Activated naive CD8-positive, alpha-beta T cell treated with anti-CD3 and anti-CD28 coated beads for 36 hours (primary cell): ENCODE measurements at regions not wholly inside any gene's neighbourhood (a gene's known extent, or its start where the extent isn't known, plus 50 kb on each side); places are given as distances from the start of the nearest gene placed in this dataset.
"Not testable (repeated sequence)": the region's sequence is repeated elsewhere in the genome, so short reads cannot be mapped to it uniquely, and the experiment has no call there.

Source experiments
- DNase-seq: peaks from one replicate; pipeline ENCODE4 v3.0.0; 2021
- H3K27ac Mint-ChIP-seq: one replicate; pipeline ENCODE4 v1.8.0; 2022; ENCODE audit warnings: mild to moderate bottlenecking, moderate library complexity, mixed read lengths
- H3K27me3 Mint-ChIP-seq: one replicate; pipeline ENCODE4 v1.8.0; 2022; ENCODE audit warnings: mild to moderate bottlenecking, mixed read lengths
- H3K36me3 Mint-ChIP-seq: one replicate; pipeline ENCODE4 v1.8.0; 2021; ENCODE audit warnings: mild to moderate bottlenecking, mixed read lengths
- H3K4me1 Mint-ChIP-seq: one replicate; pipeline ENCODE4 v1.8.0; 2021; ENCODE audit warnings: mixed read lengths
- H3K4me3 Mint-ChIP-seq: one replicate; pipeline ENCODE4 v1.8.0; 2022; ENCODE audit warnings: mild to moderate bottlenecking, moderate library complexity, mixed read lengths
- H3K9me3 Mint-ChIP-seq: one replicate; pipeline ENCODE4 v1.8.0; 2022; ENCODE audit warnings: mixed read lengths

DNA sequence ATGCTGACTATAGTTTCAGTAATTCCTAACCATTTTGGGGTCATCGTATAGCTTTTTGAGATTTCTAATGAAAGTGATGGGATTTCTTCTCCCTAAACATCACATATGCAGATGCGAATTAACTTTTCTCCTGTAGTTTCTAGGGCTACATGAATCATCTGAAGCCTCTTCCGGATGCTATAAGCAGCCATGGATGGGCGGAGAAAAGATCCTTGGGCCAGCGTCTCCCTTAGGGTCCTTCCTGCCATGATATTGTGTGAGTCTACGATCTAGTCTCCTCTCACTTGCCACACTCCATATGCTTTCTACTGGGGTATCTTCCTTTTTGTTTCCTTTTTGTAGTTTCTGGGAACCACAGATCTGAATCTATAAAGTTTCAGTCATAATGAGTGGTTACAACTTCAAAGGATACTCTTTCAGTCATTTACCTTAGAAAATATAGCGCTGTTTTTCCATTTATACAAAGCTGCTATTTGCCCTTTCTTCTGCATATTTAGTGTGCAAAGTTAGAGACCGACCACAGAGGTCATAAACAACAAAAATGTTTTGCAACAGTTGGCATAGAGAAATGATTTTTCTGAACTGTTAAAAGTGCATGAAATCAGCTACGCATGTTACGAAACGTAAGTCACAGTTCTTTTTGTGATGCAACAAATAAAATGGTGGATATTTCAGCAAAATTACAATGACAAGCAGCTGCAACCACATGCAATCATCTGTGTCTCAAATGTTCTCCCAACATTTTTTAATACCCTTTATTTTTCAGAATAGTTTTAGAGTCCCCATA, 396.2 kb upstream of the SLC35B3 start:
- Mint-ChIP-seq H3K27ac (no peak overlapping the region), H3K27me3 (no peaks in the 10 kb centered on the region), H3K4me3 (no peak overlapping the region), H3K9me3 (peaks cover 3% of the 10 kb centered on the region), H3K36me3 (no peaks in the 10 kb centered on the region), H3K4me1 (no peaks in the 10 kb centered on the region)
- DNase-seq, result no peak

DNA sequence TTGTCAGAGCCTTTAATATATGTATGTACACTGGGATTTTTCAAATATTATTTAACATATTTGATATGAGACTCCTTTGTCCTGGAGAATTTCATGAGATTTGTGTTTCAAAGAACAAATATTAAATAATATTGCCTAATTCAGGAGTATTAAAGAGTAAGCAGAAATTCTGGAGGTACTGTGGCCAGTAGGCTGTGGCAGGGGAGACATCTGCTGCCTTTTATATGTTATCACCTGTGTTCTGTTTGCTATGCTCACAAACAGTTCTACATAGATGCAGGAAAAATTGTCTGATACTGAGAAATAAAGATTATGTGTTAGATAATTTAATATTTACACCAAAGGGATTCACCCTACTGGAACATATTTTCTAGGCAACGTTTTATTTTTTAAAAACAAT, 395.4 kb upstream of the SLC35B3 start:
- H3K27ac Mint-ChIP-seq, result no peak overlapping the region
- no peaks in the 10 kb centered on the region for H3K4me1 Mint-ChIP-seq
- peaks cover 3% of the 10 kb centered on the region for H3K9me3 Mint-ChIP-seq
- H3K27me3 Mint-ChIP-seq, result no peaks in the 10 kb centered on the region
- DNase-seq, result no peak
- no peaks in the 10 kb centered on the region for H3K36me3 Mint-ChIP-seq
- H3K4me3 Mint-ChIP-seq, result no peak overlapping the region

DNA sequence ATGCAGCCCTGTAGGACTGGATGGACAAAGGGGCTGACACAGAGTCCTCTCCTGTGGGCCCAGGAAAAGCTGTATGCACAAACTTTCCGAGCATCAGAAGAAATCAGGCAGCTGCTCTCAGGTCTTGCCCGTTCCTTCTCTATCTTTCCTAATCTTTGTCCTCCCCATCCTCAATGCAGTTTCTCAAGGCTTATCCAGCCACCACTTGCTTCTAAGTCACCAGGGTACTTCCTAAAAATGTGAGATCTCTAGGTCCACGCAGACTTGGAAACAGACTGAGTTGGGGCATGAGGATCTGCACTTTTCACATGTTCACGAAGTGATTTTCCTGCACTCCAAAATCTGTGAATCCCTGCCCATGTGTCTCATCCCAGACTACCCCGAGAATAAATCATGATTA, 394.5 kb upstream of the SLC35B3 start:
- DNase-seq, result no peak
- no peak overlapping the region for H3K4me3 Mint-ChIP-seq
- H3K4me1 Mint-ChIP-seq, result no peaks in the 10 kb centered on the region
- no peak overlapping the region for H3K27ac Mint-ChIP-seq
- no peaks in the 10 kb centered on the region for H3K36me3 Mint-ChIP-seq
- H3K9me3 Mint-ChIP-seq, result peaks cover 3% of the 10 kb centered on the region
- H3K27me3 Mint-ChIP-seq, result no peaks in the 10 kb centered on the region

DNA sequence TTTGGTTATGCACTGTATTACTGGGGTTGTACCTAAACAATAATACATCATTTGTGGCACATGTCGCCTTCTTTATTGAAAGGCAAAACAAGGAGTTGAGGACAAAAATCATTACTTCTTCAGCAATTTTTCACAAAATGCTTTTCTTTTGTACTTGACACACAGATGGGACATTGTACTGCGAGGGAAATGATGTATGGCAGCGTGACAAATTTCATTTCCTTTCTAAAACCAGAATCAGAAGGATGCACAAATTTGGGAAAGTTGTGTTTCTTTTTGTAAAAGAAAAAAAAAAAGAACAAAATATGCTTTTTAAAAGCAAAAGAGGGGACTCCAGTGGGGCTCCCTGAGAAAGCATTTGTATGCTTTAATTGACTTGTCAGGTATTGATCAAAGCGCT, 394.0 kb upstream of the SLC35B3 start:
- H3K36me3 Mint-ChIP-seq, result no peaks in the 10 kb centered on the region
- peaks cover 3% of the 10 kb centered on the region for H3K9me3 Mint-ChIP-seq
- H3K4me1 Mint-ChIP-seq, result no peaks in the 10 kb centered on the region
- H3K27ac Mint-ChIP-seq, result no peak overlapping the region
- no peak overlapping the region for H3K4me3 Mint-ChIP-seq
- H3K27me3 Mint-ChIP-seq, result no peaks in the 10 kb centered on the region
- DNase-seq, result no peak

DNA sequence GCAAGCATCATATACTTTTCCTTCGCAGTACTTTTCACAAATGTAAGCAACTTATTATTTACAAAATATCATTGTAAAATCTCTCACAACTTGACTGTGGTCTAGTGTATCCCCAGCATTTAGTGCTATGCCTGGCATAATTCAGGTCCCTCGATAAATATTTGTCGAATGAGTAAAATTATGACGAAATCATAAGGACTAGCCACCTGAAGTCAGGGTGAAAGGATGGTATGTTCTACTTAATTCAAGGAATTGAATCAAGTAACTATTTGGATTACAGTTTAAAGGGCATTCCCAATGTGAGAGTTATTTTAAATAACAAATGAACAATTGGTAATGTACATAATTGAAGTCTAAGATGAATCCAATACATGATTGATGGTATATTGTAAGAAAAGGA, 393.0 kb upstream of the SLC35B3 start:
- Mint-ChIP-seq H3K27me3 (peaks cover 3% of the 10 kb centered on the region), H3K4me1 (no peaks in the 10 kb centered on the region), H3K27ac (no peak overlapping the region), H3K4me3 (no peak overlapping the region), H3K36me3 (no peaks in the 10 kb centered on the region), H3K9me3 (peaks cover 3% of the 10 kb centered on the region)
- no peak for DNase-seq

GRCh38 chr6:8825726-8826125, 390.4 kb upstream of the SLC35B3 start:
- Mint-ChIP-seq H3K36me3 (no peaks in the 10 kb centered on the region), H3K4me3 (no peak overlapping the region), H3K27me3 (peaks cover 3% of the 10 kb centered on the region), H3K4me1 (no peaks in the 10 kb centered on the region), H3K27ac (no peak overlapping the region), H3K9me3 (peaks cover 2% of the 10 kb centered on the region)
- DNase-seq, result no peak

GRCh38 chr6:8821981-8822381, 386.6 kb upstream of the SLC35B3 start:
- no peaks in the 10 kb centered on the region for H3K36me3 Mint-ChIP-seq
- H3K4me1 Mint-ChIP-seq, result no peaks in the 10 kb centered on the region
- no peak for DNase-seq
- peaks cover 3% of the 10 kb centered on the region for H3K27me3 Mint-ChIP-seq
- no peak overlapping the region for H3K27ac Mint-ChIP-seq
- H3K4me3 Mint-ChIP-seq, result no peak overlapping the region
- H3K9me3 Mint-ChIP-seq, result no peaks in the 10 kb centered on the region

DNA sequence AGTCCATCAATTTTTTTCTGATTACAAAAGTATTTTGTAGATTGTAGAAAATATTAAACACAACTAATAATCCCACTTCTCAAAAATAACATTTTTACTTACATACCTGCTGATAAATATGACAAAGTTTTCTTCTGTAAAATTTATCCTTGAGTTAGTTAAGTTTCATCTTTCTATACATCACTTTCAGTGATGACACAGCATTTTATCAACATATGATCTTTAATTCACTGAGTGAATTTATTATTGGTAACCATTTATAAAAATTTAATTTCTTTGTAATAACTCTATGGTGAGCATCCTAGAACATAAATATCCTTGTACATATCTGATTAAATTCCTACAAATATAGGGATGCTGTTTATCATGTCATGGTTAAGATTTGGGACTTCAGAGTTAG, 385.0 kb upstream of the SLC35B3 start:
- no peak for DNase-seq
- no peaks in the 10 kb centered on the region for H3K36me3 Mint-ChIP-seq
- peaks cover 3% of the 10 kb centered on the region for H3K27me3 Mint-ChIP-seq
- H3K27ac Mint-ChIP-seq, result no peak overlapping the region
- no peaks in the 10 kb centered on the region for H3K4me1 Mint-ChIP-seq
- no peaks in the 10 kb centered on the region for H3K9me3 Mint-ChIP-seq
- H3K4me3 Mint-ChIP-seq, result no peak overlapping the region

GRCh38 chr6:8819446-8819845, 384.1 kb upstream of the SLC35B3 start:
- Mint-ChIP-seq H3K4me1 (no peaks in the 10 kb centered on the region), H3K4me3 (no peak overlapping the region), H3K36me3 (no peaks in the 10 kb centered on the region), H3K27ac (no peak overlapping the region), H3K9me3 (no peaks in the 10 kb centered on the region), H3K27me3 (peaks cover 3% of the 10 kb centered on the region)
- no peak for DNase-seq

- Mint-ChIP-seq H3K27ac (no peak overlapping the region), H3K9me3 (no peaks in the 10 kb centered on the region), H3K27me3 (no peaks in the 10 kb centered on the region), H3K4me1 (no peaks in the 10 kb centered on the region), H3K4me3 (no peak overlapping the region), H3K36me3 (no peaks in the 10 kb centered on the region)
- no peak for DNase-seq
Measured at GRCh38 chr6:8814440-8815000, 379.2 kb upstream of the SLC35B3 start.

DNA sequence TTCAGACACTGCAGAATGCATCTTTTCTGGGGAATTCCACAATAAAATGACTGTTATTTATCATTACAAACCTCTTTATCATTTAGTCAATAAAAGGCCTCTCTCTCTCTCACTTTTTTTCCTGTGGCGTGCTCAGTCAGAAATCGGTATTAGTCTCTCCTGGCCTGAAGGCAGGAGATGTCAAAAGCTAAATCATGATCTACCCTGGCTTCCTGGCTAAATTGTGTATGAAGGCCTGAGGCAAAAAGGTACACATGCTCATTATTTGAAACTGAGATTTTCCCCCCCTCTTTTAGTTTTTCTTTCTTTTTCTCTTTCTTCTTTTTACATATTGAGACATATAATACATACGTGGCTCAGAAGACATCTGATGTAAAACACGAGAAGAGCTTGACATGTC, 375.0 kb upstream of the SLC35B3 start:
- H3K27ac Mint-ChIP-seq, result no peak overlapping the region
- H3K36me3 Mint-ChIP-seq, result no peaks in the 10 kb centered on the region
- H3K9me3 Mint-ChIP-seq, result no peaks in the 10 kb centered on the region
- no peaks in the 10 kb centered on the region for H3K27me3 Mint-ChIP-seq
- no peaks in the 10 kb centered on the region for H3K4me1 Mint-ChIP-seq
- H3K4me3 Mint-ChIP-seq, result no peak overlapping the region
- no peak for DNase-seq

GRCh38 chr6:8809662-8810061, 374.3 kb upstream of the SLC35B3 start:
- no peak for DNase-seq
- no peaks in the 10 kb centered on the region for H3K4me1 Mint-ChIP-seq
- no peaks in the 10 kb centered on the region for H3K27me3 Mint-ChIP-seq
- H3K27ac Mint-ChIP-seq, result no peak overlapping the region
- H3K4me3 Mint-ChIP-seq, result no peak overlapping the region
- H3K36me3 Mint-ChIP-seq, result no peaks in the 10 kb centered on the region
- no peaks in the 10 kb centered on the region for H3K9me3 Mint-ChIP-seq

DNA sequence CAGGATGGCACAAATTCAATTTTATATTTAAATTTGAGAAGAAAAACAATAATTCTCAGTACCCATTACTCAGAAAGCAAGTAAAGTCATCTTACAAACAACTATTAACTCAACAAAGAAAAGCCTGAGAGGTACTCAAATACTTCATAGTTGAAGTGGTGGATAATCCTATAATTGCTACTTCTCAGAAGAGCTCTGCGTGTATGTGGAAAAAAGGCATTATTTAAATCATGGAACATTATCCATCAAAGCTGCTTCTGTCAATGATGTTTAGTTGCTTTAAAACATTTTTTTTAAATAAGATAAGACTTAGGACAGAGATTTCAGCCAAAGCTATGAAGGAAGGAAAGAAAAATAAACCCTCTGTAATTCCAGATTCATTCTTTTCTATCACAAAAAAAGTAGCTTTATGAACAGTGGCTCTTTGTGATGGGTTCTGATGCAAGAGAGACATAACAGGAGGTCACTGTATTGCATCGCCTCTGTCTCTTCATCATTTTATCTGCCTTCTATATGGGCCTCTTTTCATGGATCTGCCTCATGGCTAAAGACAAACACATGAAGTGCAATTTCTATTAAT, 367.9 kb upstream of the SLC35B3 start:
- Mint-ChIP-seq H3K27me3 (no peaks in the 10 kb centered on the region), H3K9me3 (peaks cover 12% of the 10 kb centered on the region), H3K27ac (no peak overlapping the region), H3K4me3 (no peak overlapping the region), H3K36me3 (no peaks in the 10 kb centered on the region), H3K4me1 (no peaks in the 10 kb centered on the region)
- no peak for DNase-seq

DNA sequence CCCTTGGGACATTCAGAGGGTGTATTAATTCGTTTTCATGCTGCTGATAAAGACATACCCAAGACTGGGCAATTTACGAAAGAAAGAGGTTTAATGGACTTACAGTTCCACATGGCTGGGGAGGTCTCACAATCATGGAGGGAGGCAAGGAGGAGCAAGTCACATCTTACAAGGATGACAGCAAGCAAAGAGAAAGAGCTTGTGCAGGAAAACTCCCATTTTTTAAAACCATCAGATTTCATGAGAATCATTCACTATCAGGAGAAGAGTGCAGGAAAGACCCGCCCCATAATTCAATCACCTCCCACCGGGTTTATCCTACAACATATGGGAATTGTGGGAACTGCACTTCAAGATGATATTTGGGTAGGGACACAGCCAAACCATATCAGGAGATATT, 367.1 kb upstream of the SLC35B3 start:
- DNase-seq, H3K4me3 Mint-ChIP-seq, H3K4me1 Mint-ChIP-seq, H3K27ac Mint-ChIP-seq, H3K36me3 Mint-ChIP-seq, H3K27me3 Mint-ChIP-seq: not testable (repeated sequence)
- peaks cover 12% of the 10 kb centered on the region for H3K9me3 Mint-ChIP-seq

DNA sequence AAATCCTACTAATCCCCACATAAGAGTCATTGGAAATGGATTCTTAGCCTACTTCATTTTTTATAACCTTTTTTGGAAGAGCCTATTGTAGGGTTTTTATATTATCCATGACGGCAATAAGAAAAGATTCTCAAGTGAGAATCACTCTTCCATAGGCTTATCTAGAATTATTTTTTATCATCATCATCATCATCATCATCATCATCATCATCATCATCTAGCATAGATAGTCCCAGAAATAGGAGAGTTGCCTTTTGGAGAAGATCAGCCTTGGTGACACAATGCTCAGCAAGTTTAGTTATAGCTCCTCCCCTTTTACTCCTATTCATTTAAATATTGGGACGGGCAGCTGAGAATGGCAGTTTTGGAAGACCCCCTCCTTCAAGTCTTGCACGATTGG, 359.1 kb upstream of the SLC35B3 start:
- Mint-ChIP-seq H3K4me1 (no peaks in the 10 kb centered on the region), H3K36me3 (no peaks in the 10 kb centered on the region), H3K4me3 (no peak overlapping the region), H3K27me3 (peaks cover 5% of the 10 kb centered on the region), H3K9me3 (peaks cover 2% of the 10 kb centered on the region), H3K27ac (no peak overlapping the region)
- DNase-seq, result no peak

GRCh38 chr6:8789878-8790277, 354.5 kb upstream of the SLC35B3 start:
- no peaks in the 10 kb centered on the region for H3K36me3 Mint-ChIP-seq
- peaks cover 5% of the 10 kb centered on the region for H3K27me3 Mint-ChIP-seq
- no peaks in the 10 kb centered on the region for H3K4me1 Mint-ChIP-seq
- DNase-seq, result no peak
- no peak overlapping the region for H3K27ac Mint-ChIP-seq
- no peak overlapping the region for H3K4me3 Mint-ChIP-seq
- peaks cover 1% of the 10 kb centered on the region for H3K9me3 Mint-ChIP-seq
